ENCODE measurements at regions not wholly inside any gene's neighbourhood (a gene's known extent, or its start where the extent isn't known, plus 50 kb on each side); places are given as distances from the start of the nearest gene placed in this dataset.

- Histone ChIP-seq H3K9me3 (ENCODE audit: low read length) (no peaks in the 10 kb centered on the region), H3K9me2 (ENCODE audit: insufficient read depth, low read length) (no peaks in the 10 kb centered on the region), H2AFZ (ENCODE audit: low read depth, low read length) (no peak overlapping the region), H3K79me2 (replicated peaks; ENCODE audit: insufficient read depth, low read length) (no peaks in the 10 kb centered on the region), H3K4me3 (ENCODE audit: low read length) (no peak overlapping the region), H3K27ac (ENCODE audit: low read length) (no peak overlapping the region), H3F3A (ENCODE audit: insufficient read depth, low read length, poor library complexity, severe bottlenecking) (peaks cover 5% of the 10 kb centered on the region), H3K9ac (ENCODE audit: low read length) (no peak overlapping the region), H3K27me3 (ENCODE audit: insufficient read depth, low read depth, low read length) (no peaks in the 10 kb centered on the region), H3K4me2 (ENCODE audit: low read length) (no peak overlapping the region), H3K36me3 (ENCODE audit: insufficient read depth, low read length) (no peaks in the 10 kb centered on the region), H4K20me1 (ENCODE audit: insufficient read depth) (no peaks in the 10 kb centered on the region)
- no peak for TF ChIP-seq POLR2AphosphoS5 (IDR thresholded peaks at IDR 0.05)
- TF ChIP-seq RAD21 (conservative IDR thresholded peaks at IDR 0.05), result no peak
- TF ChIP-seq SMC3 (conservative IDR thresholded peaks at IDR 0.05; ENCODE audit: poor library complexity), result no peak
- TF ChIP-seq MXI1 (conservative IDR thresholded peaks at IDR 0.05; ENCODE audit: poor library complexity, severe bottlenecking), result no peak
- TF ChIP-seq TAF1 (IDR thresholded peaks at IDR 0.05; ENCODE audit: low read depth), result no peak
- TF ChIP-seq, protein P1, sequence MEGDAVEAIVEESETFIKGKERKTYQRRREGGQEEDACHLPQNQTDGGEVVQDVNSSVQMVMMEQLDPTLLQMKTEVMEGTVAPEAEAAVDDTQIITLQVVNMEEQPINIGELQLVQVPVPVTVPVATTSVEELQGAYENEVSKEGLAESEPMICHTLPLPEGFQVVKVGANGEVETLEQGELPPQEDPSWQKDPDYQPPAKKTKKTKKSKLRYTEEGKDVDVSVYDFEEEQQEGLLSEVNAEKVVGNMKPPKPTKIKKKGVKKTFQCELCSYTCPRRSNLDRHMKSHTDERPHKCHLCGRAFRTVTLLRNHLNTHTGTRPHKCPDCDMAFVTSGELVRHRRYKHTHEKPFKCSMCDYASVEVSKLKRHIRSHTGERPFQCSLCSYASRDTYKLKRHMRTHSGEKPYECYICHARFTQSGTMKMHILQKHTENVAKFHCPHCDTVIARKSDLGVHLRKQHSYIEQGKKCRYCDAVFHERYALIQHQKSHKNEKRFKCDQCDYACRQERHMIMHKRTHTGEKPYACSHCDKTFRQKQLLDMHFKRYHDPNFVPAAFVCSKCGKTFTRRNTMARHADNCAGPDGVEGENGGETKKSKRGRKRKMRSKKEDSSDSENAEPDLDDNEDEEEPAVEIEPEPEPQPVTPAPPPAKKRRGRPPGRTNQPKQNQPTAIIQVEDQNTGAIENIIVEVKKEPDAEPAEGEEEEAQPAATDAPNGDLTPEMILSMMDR (IDR thresholded peaks at IDR 0.05; ENCODE audit: poor library complexity, severe bottlenecking), result no peak
- TF ChIP-seq, protein P2, sequence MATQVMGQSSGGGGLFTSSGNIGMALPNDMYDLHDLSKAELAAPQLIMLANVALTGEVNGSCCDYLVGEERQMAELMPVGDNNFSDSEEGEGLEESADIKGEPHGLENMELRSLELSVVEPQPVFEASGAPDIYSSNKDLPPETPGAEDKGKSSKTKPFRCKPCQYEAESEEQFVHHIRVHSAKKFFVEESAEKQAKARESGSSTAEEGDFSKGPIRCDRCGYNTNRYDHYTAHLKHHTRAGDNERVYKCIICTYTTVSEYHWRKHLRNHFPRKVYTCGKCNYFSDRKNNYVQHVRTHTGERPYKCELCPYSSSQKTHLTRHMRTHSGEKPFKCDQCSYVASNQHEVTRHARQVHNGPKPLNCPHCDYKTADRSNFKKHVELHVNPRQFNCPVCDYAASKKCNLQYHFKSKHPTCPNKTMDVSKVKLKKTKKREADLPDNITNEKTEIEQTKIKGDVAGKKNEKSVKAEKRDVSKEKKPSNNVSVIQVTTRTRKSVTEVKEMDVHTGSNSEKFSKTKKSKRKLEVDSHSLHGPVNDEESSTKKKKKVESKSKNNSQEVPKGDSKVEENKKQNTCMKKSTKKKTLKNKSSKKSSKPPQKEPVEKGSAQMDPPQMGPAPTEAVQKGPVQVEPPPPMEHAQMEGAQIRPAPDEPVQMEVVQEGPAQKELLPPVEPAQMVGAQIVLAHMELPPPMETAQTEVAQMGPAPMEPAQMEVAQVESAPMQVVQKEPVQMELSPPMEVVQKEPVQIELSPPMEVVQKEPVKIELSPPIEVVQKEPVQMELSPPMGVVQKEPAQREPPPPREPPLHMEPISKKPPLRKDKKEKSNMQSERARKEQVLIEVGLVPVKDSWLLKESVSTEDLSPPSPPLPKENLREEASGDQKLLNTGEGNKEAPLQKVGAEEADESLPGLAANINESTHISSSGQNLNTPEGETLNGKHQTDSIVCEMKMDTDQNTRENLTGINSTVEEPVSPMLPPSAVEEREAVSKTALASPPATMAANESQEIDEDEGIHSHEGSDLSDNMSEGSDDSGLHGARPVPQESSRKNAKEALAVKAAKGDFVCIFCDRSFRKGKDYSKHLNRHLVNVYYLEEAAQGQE (IDR thresholded peaks at IDR 0.05; ENCODE audit: borderline replicate concordance), result no peak
- no peak for TF ChIP-seq EZH2 (IDR thresholded peaks at IDR 0.05; ENCODE audit: borderline replicate concordance, insufficient read depth, low read length, poor library complexity, severe bottlenecking)
- no peak for TF ChIP-seq EP300 (conservative IDR thresholded peaks at IDR 0.05; ENCODE audit: poor library complexity, severe bottlenecking)
These were observed 244.7 kb upstream of the KRR1 start for GRCh38 chr12:75756111-75756510.

DNA sequence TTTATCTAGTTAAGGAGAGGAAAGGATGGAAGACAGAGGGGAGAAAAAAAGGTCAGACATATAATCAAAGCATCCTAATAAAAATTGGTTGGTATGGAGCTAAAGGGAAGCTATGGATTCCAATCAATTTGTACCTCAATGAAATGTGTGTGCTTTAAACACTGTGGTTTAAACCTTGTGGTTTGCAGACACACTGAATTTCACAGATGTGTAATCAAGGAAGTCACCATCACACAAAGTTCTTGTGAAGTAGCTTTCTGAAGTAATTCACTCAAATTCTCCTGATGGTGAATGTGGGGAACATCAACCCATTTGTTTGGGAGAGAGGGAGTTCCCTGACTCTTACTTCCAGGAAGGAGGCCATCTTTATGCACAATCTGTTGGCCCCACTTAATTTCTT lies 243.3 kb upstream of the KRR1 start:
- H3K36me3 ChIP-seq (ENCODE audit: insufficient read depth, low read length), result no peaks in the 10 kb centered on the region
- H3F3A ChIP-seq (ENCODE audit: insufficient read depth, low read length, poor library complexity, severe bottlenecking), result no peaks in the 10 kb centered on the region
- TF ChIP-seq MXI1 (conservative IDR thresholded peaks at IDR 0.05; ENCODE audit: poor library complexity, severe bottlenecking) (no peak), POLR2AphosphoS5 (IDR thresholded peaks at IDR 0.05) (no peak), SMC3 (conservative IDR thresholded peaks at IDR 0.05; ENCODE audit: poor library complexity) (no peak), EP300 (conservative IDR thresholded peaks at IDR 0.05; ENCODE audit: poor library complexity, severe bottlenecking) (no peak), RAD21 (conservative IDR thresholded peaks at IDR 0.05) (no peak), EZH2 (IDR thresholded peaks at IDR 0.05; ENCODE audit: borderline replicate concordance, insufficient read depth, low read length, poor library complexity, severe bottlenecking) (no peak), TAF1 (IDR thresholded peaks at IDR 0.05; ENCODE audit: low read depth) (no peak)
- TF ChIP-seq, protein P2 (IDR thresholded peaks at IDR 0.05; ENCODE audit: borderline replicate concordance), result no peak
- TF ChIP-seq, protein P1 (IDR thresholded peaks at IDR 0.05; ENCODE audit: poor library complexity, severe bottlenecking), result no peak
- no peak overlapping the region for H3K27ac ChIP-seq (ENCODE audit: low read length)
- H3K9me3 ChIP-seq (ENCODE audit: low read length), result no peaks in the 10 kb centered on the region
- no peaks in the 10 kb centered on the region for H3K79me2 ChIP-seq (replicated peaks; ENCODE audit: insufficient read depth, low read length)
- no peak overlapping the region for H3K4me3 ChIP-seq (ENCODE audit: low read length)
- no peaks in the 10 kb centered on the region for H3K27me3 ChIP-seq (ENCODE audit: insufficient read depth, low read depth, low read length)
- H3K9me2 ChIP-seq (ENCODE audit: insufficient read depth, low read length), result no peaks in the 10 kb centered on the region
- no peak overlapping the region for H3K9ac ChIP-seq (ENCODE audit: low read length)
- H2AFZ ChIP-seq (ENCODE audit: low read depth, low read length), result no peak overlapping the region
- H3K4me2 ChIP-seq (ENCODE audit: low read length), result no peak overlapping the region
- no peaks in the 10 kb centered on the region for H4K20me1 ChIP-seq (ENCODE audit: insufficient read depth)

Data from neural cell (in vitro differentiated cells).